HUES6 (cell line): ENCODE measurements at regions not wholly inside any gene's neighbourhood (a gene's known extent, or its start where the extent isn't known, plus 50 kb on each side); places are given as distances from the start of the nearest gene placed in this dataset.

Experiments
- H3K27ac ChIP-seq: 2 replicates; pipeline ENCODE4 v1.7.0; 2013; ENCODE audit warnings: low read depth, mild to moderate bottlenecking, low read length, inconsistent platforms
- H3K27me3 ChIP-seq: 2 replicates; pipeline ENCODE4 v1.6.1; 2013; ENCODE audit warnings: low read length; ENCODE audit not compliant: control insufficient read depth, insufficient read depth
- H3K36me3 ChIP-seq: 2 replicates; pipeline ENCODE4 v1.6.1; 2013; ENCODE audit warnings: low read length; ENCODE audit not compliant: control insufficient read depth, insufficient read depth
- H3K4me1 ChIP-seq: 2 replicates; pipeline ENCODE4 v1.6.1; 2013; ENCODE audit warnings: low read length; ENCODE audit not compliant: control insufficient read depth, insufficient read depth
- H3K4me3 ChIP-seq: 2 replicates; pipeline ENCODE4 v1.5.1; 2013; ENCODE audit warnings: low read depth, low read length
- H3K9ac ChIP-seq: one replicate; pipeline ENCODE4 v1.6.1; 2013; ENCODE audit warnings: mild to moderate bottlenecking, low read length
- H3K9me3 ChIP-seq: 2 replicates; pipeline ENCODE4 v1.6.1; 2013; ENCODE audit warnings: low read depth, low read length; ENCODE audit not compliant: control insufficient read depth, insufficient read depth

DNA sequence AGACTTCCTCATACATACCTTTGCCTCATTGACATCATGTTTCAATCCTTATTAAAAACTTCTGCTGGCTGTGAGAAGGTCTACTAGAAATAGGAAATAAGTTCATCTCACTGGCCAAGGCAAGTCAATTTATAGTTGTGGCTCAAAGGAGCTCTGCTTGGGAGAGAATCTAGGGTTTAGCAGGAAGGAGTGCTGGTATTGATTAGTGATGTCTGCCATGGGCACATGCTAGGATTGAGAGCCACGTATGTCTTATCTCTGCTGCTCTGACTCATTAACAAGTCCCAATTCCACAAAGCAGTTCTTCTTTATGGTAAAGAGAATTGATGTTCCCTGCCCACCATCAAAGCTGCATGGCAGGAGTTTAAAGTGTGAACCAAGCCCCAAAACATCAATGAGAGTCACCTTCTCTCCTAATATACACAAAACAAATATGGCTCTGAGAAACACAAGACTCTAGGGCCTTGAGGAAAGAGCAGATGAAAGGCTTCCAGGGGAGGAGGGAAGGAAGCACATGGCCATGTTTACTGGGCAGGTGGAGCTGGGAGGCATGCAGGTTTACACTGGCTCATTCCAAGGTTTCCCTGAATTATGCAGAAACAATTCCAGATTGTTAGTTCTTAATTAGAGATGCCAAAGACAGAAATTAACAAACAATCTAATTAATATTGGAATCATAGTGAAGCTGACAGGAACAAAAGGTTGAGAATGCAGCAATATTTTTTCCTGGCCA is 931.9 kb upstream of the TMEM132C start:
- Histone ChIP-seq H3K27ac (no peak overlapping the region), H3K9ac (no peak overlapping the region), H3K9me3 (0 out of 2 replicates have a peak, but pooled peaks cover 3% of the 10 kb centered on the region), H3K4me1 (no peaks in the 10 kb centered on the region), H3K4me3 (no peak overlapping the region), H3K27me3 (no peaks in the 10 kb centered on the region; the same call in 1 of the 2 replicates), H3K36me3 (no peaks in the 10 kb centered on the region)

DNA sequence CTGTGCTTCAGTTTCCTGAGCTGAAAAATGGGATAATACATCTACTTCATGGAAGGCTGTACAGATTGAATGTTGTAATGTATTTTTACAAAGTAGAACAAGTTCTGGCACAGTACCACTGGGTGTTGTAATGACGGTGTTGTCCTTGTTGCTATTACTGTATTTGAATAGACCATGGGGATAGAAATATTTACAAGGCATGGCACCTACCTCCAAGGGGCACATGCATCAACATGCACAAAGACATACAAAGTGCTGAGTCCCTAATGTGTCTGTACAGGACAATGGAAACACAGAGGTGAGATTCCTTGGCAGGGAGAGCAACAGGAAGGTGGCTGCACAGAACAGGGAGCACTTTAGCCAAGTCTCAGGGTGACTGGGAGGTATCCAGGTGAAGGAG is 930.6 kb upstream of the TMEM132C start:
- no peak overlapping the region for H3K4me3 ChIP-seq
- no peak overlapping the region for H3K9ac ChIP-seq
- H3K27me3 ChIP-seq, result no peaks in the 10 kb centered on the region; the same call in 1 of the 2 replicates
- no peak overlapping the region for H3K27ac ChIP-seq
- H3K4me1 ChIP-seq, result no peaks in the 10 kb centered on the region
- H3K36me3 ChIP-seq, result no peaks in the 10 kb centered on the region
- H3K9me3 ChIP-seq, result 0 out of 2 replicates have a peak, but pooled peaks cover 3% of the 10 kb centered on the region

GRCh38 chr12:127339065-127339464 is 927.9 kb upstream of the TMEM132C start:
- H3K36me3 ChIP-seq, result no peaks in the 10 kb centered on the region
- H3K4me3 ChIP-seq, result no peak overlapping the region
- H3K9ac ChIP-seq, result no peak overlapping the region
- no peaks in the 10 kb centered on the region for H3K4me1 ChIP-seq
- H3K9me3 ChIP-seq, result 0 out of 2 replicates have a peak, but pooled peaks cover 3% of the 10 kb centered on the region
- no peak overlapping the region for H3K27ac ChIP-seq
- no peaks in the 10 kb centered on the region; the same call in 1 of the 2 replicates for H3K27me3 ChIP-seq

DNA sequence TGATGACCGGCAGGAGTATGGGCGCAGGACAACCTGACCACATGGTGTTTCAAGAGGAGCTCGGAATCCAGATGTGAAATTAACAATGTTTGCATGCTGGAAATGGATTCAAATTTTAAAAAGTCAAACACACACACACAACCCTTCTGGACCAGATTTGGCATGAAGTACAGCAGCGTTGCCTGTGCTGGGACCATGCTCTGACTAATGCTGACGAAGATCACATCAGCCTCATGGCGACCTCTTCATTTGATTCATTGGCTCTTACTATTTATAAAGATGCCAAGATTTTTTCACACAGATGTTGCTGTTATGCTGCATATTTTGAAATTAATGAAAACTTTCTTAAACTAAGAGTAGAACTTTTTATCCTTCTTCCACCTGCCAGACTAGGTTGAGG is 926.6 kb upstream of the TMEM132C start:
- Histone ChIP-seq H3K4me1 (no peaks in the 10 kb centered on the region), H3K4me3 (no peak overlapping the region), H3K27me3 (no peaks in the 10 kb centered on the region; the same call in 1 of the 2 replicates), H3K9me3 (no peaks in the 10 kb centered on the region), H3K27ac (no peak overlapping the region), H3K36me3 (no peaks in the 10 kb centered on the region), H3K9ac (no peak overlapping the region)

DNA sequence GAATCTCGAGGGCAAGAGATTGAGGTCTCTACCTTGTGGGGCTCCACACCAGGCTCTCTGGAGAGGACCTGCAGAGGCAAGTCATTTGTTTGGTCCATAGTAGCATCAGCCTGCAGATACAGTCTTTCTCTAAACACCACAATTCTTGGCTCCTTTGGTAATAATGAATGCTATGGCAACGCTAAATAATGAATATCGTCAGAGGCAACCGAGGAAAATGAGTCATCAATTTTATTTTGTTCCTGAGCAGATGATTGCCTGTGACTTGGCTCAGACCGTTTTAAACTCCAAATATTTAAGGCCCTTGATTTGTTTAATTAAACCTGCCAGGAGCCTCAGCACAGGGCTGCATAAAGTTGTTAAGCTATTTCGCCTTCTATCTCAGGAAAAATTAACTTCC is 924.1 kb upstream of the TMEM132C start:
- H3K4me1 ChIP-seq, result no peaks in the 10 kb centered on the region
- no peaks in the 10 kb centered on the region for H3K36me3 ChIP-seq
- H3K9ac ChIP-seq, result no peak overlapping the region
- peaks cover 15% of the 10 kb centered on the region for H3K9me3 ChIP-seq
- H3K27ac ChIP-seq, result no peak overlapping the region
- no peaks in the 10 kb centered on the region for H3K27me3 ChIP-seq
- H3K4me3 ChIP-seq, result no peak overlapping the region

DNA sequence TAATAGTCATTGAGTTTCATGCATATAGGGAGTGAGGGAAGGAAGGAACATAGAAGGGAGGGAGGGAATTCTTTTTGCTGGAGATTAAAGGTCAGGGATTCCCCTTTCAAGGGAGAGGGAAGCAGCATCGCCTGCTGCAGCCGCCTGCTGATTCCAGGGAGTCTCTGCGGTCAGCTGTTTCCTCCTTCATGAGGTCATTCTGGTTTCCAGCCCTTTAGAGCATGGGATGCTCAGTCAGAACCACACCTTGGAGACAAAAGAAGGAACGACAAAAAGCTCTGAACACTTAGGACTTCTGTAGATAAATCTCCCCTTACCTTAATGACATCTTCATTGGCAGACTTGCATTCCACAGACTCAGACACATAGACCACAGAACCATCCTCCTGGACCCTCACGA is 923.0 kb upstream of the TMEM132C start:
- Histone ChIP-seq H3K9me3 (peaks cover 18% of the 10 kb centered on the region), H3K27me3 (no peaks in the 10 kb centered on the region), H3K9ac (no peak overlapping the region), H3K4me1 (no peaks in the 10 kb centered on the region), H3K4me3 (no peak overlapping the region), H3K36me3 (no peaks in the 10 kb centered on the region), H3K27ac (no peak overlapping the region)

DNA sequence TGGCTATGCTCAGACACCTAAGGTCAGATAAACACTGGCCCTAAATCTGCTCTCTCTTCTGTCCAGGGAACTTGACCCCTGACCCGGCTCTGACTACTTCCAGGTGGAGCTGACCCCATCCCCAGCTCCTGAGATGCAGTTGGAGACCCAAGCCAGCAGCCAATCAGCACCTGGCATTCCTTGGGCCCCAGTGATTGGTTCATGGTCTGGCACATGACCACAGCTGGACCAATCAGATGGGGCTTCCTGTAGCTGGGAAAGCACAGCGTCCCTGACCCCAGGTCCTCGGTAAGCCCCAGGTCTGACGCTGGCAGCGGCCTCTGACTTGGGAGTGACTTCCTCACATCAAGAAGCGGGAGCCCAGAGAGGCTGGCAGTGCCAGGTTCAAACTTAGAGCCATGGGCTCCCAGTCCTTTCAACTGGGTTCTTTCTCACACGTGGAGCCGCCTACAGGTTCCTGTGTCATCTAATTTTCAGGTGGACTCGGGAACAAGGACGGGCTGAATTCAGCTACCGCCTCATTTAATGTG is 915.4 kb upstream of the TMEM132C start:
- no peak overlapping the region for H3K4me3 ChIP-seq
- no peak overlapping the region for H3K9ac ChIP-seq
- peaks cover 31% of the 10 kb centered on the region for H3K9me3 ChIP-seq
- H3K27ac ChIP-seq, result no peak overlapping the region
- H3K27me3 ChIP-seq, result no peaks in the 10 kb centered on the region
- H3K4me1 ChIP-seq, result no peaks in the 10 kb centered on the region
- H3K36me3 ChIP-seq, result no peaks in the 10 kb centered on the region

GRCh38 chr12:127355061-127355841 is 911.7 kb upstream of the TMEM132C start:
- Histone ChIP-seq H3K27me3 (no peaks in the 10 kb centered on the region), H3K9ac (no peak overlapping the region), H3K36me3 (no peaks in the 10 kb centered on the region), H3K4me3 (no peak overlapping the region), H3K27ac (no peak overlapping the region), H3K9me3 (peaks cover 11% of the 10 kb centered on the region), H3K4me1 (no peaks in the 10 kb centered on the region)

DNA sequence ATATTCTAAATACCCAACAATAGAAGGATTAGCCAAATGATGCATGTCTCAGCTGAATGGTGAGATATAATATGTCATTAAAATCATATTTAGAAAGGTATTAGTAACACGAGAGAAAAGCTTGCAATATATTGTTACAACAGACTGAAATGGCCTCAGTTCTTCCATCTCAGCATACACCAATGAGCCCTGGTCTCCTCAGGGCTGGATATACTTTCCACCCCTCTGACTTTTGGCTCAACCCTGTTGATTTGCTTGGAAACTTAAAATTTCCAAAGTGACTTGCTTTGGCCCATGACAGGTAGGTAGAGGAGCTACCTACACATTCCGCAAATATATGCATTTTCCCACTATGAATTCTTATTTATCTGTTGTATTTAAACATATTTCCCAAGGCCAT is 908.1 kb upstream of the TMEM132C start:
- H3K9ac ChIP-seq, result no peak overlapping the region
- H3K36me3 ChIP-seq, result no peaks in the 10 kb centered on the region
- H3K27ac ChIP-seq, result no peak overlapping the region
- no peak overlapping the region for H3K4me3 ChIP-seq
- no peaks in the 10 kb centered on the region for H3K27me3 ChIP-seq
- H3K9me3 ChIP-seq, result no peaks in the 10 kb centered on the region
- H3K4me1 ChIP-seq, result no peaks in the 10 kb centered on the region

GRCh38 chr12:127360580-127360979 is 906.4 kb upstream of the TMEM132C start:
- Histone ChIP-seq H3K9me3 (no peaks in the 10 kb centered on the region), H3K36me3 (no peaks in the 10 kb centered on the region), H3K27ac (no peak overlapping the region), H3K4me1 (no peaks in the 10 kb centered on the region), H3K9ac (no peak overlapping the region), H3K4me3 (no peak overlapping the region), H3K27me3 (no peaks in the 10 kb centered on the region)

- H3K27me3 ChIP-seq, result no peaks in the 10 kb centered on the region
- H3K4me3 ChIP-seq, result no peak overlapping the region
- H3K36me3 ChIP-seq, result no peaks in the 10 kb centered on the region
- no peak overlapping the region for H3K9ac ChIP-seq
- H3K27ac ChIP-seq, result no peak overlapping the region
- no peaks in the 10 kb centered on the region for H3K9me3 ChIP-seq
- no peaks in the 10 kb centered on the region for H3K4me1 ChIP-seq
Observed at GRCh38 chr12:127362121-127362520, 904.8 kb upstream of the TMEM132C start.
